HEK293 (cell line): ENCODE measurements at regions not wholly inside any gene's neighbourhood (a gene's known extent, or its start where the extent isn't known, plus 50 kb on each side); places are given as distances from the start of the nearest gene placed in this dataset.

Experiments
- CTCF ChIP-seq: fragments of 450-650 bp; formaldehyde crosslinking; IDR thresholded peaks from 2 replicates; pipeline ENCODE4 v1.5.1; 2016; ENCODE audit warnings: missing biosample characterization, missing genetic modification characterization
- MYNN ChIP-seq: fragments of 450-650 bp; formaldehyde crosslinking; IDR thresholded peaks from 2 replicates; pipeline ENCODE4 v1.5.1; 2016; ENCODE audit warnings: missing biosample characterization, missing genetic modification characterization, borderline replicate concordance
- PRDM1 ChIP-seq: fragments of 450-650 bp; formaldehyde crosslinking; IDR thresholded peaks from 2 replicates; pipeline ENCODE4; 2016; ENCODE audit warnings: missing biosample characterization, missing genetic modification characterization
- REST ChIP-seq: fragments of 450-650 bp; formaldehyde crosslinking; IDR thresholded peaks from 2 replicates; pipeline ENCODE4 v1.5.1; 2016; ENCODE audit warnings: missing biosample characterization, missing genetic modification characterization
- SP2 ChIP-seq: fragments of 450-650 bp; formaldehyde crosslinking; IDR thresholded peaks from 2 replicates; pipeline ENCODE4 v1.5.1; 2016; ENCODE audit warnings: missing biosample characterization, missing genetic modification characterization
- SP3 ChIP-seq: fragments of 450-650 bp; formaldehyde crosslinking; IDR thresholded peaks from 2 replicates; pipeline ENCODE4 v1.5.1; 2016; ENCODE audit warnings: missing biosample characterization, missing genetic modification characterization
- SP7 ChIP-seq: fragments of 450-650 bp; formaldehyde crosslinking; IDR thresholded peaks from 2 replicates; pipeline ENCODE4 v1.5.1; 2016; ENCODE audit warnings: missing biosample characterization, missing genetic modification characterization
- ZNF157 ChIP-seq: fragments of 450-650 bp; formaldehyde crosslinking; IDR thresholded peaks from 2 replicates; pipeline ENCODE4 v1.5.1; 2016; ENCODE audit warnings: missing biosample characterization, missing genetic modification characterization
- ZNF175 ChIP-seq: fragments of 450-650 bp; formaldehyde crosslinking; IDR thresholded peaks from 2 replicates; pipeline ENCODE4 v1.5.1; 2016; ENCODE audit warnings: missing biosample characterization, missing genetic modification characterization
- ZNF335 ChIP-seq: fragments of 450-650 bp; formaldehyde crosslinking; conservative IDR thresholded peaks from 2 replicates; pipeline ENCODE4 v1.5.1; 2016; ENCODE audit warnings: missing biosample characterization, missing genetic modification characterization
- ZNF404 ChIP-seq: fragments of 450-650 bp; formaldehyde crosslinking; IDR thresholded peaks from 2 replicates; pipeline ENCODE4 v1.5.1; 2017; ENCODE audit warnings: missing biosample characterization, missing genetic modification characterization
- ZNF510 ChIP-seq: fragments of 450-650 bp; formaldehyde crosslinking; IDR thresholded peaks from 2 replicates; pipeline ENCODE4 v1.5.1; 2018; ENCODE audit warnings: mild to moderate bottlenecking, missing genetic modification characterization, missing biosample characterization; ENCODE audit not compliant: insufficient replicate concordance
- ZNF585B ChIP-seq: fragments of 450-650 bp; formaldehyde crosslinking; IDR thresholded peaks from 2 replicates; pipeline ENCODE4 v1.5.1; 2016; ENCODE audit warnings: missing biosample characterization, missing genetic modification characterization
- ZNF707 ChIP-seq: fragments of 450-650 bp; formaldehyde crosslinking; IDR thresholded peaks from 2 replicates; pipeline ENCODE4 v1.5.1; 2016; ENCODE audit warnings: missing biosample characterization, missing genetic modification characterization

DNA sequence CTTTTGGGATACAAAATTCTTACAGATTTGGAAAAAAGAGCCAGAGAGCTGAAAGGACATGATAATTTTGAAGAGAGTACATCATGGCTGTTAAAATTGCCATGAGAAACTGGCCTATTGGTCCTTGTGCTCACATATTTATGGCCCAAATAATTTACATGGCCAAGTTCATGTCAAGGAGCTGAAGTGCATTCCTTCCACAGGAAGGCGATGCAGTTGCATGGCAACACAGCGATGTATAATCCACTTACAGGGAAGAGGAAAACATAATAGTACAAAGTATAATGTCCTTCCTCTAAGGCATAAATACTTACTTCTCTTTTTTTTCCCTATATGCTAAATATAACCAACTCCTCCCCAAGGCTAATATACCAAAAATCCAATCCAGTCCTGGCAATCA lies 914.5 kb upstream of the AGA start:
- no peak for TF ChIP-seq CTCF (tag by site-specific recombination)
- TF ChIP-seq ZNF707: no peak
- TF ChIP-seq SP2 (tag by site-specific recombination): no peak
- TF ChIP-seq ZNF510: no peak
- no peak for TF ChIP-seq SP3 (tag by site-specific recombination)
- TF ChIP-seq SP7 (tag by site-specific recombination): no peak
- no peak for TF ChIP-seq REST (tag by site-specific recombination)
- TF ChIP-seq ZNF404: no peak
- TF ChIP-seq MYNN: no peak
- TF ChIP-seq ZNF585B (tag by site-specific recombination): no peak
- TF ChIP-seq ZNF175: no peak
- no peak for TF ChIP-seq PRDM1 (tag by site-specific recombination)
- no peak for TF ChIP-seq ZNF157 (tag by site-specific recombination)
- no peak for TF ChIP-seq ZNF335 (tag by site-specific recombination)
